ENCODE measurements at regions not wholly inside any gene's neighbourhood (a gene's known extent, or its start where the extent isn't known, plus 50 kb on each side); places are given as distances from the start of the nearest gene placed in this dataset.

DNA sequence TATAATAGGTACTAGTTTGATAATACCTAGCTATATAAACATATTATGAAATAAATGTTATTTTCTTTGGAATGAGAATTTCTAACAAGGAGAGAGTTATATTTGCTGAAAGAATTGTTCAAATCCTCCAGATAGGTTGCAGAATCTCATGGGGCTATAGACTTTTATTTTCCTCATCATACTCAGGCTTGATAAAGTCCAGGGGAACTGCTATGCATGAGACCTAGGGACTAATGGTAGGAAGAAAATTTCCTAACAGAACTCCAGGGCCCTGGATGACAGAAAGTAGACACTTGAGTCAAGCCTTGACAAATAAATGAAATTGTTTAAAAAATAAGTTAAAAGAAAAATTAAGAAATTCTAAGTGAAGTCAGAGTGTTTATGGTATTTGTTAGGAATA is 138.5 kb upstream of the DACH1 start:
- TF ChIP-seq, protein P1, sequence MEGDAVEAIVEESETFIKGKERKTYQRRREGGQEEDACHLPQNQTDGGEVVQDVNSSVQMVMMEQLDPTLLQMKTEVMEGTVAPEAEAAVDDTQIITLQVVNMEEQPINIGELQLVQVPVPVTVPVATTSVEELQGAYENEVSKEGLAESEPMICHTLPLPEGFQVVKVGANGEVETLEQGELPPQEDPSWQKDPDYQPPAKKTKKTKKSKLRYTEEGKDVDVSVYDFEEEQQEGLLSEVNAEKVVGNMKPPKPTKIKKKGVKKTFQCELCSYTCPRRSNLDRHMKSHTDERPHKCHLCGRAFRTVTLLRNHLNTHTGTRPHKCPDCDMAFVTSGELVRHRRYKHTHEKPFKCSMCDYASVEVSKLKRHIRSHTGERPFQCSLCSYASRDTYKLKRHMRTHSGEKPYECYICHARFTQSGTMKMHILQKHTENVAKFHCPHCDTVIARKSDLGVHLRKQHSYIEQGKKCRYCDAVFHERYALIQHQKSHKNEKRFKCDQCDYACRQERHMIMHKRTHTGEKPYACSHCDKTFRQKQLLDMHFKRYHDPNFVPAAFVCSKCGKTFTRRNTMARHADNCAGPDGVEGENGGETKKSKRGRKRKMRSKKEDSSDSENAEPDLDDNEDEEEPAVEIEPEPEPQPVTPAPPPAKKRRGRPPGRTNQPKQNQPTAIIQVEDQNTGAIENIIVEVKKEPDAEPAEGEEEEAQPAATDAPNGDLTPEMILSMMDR (conservative IDR thresholded peaks at IDR 0.05; ENCODE audit: low read length), result no peak
- no peak for TF ChIP-seq EZH2phosphoT487 (IDR thresholded peaks at IDR 0.05; ENCODE audit: borderline replicate concordance)

Measured in Loucy (cell line).